ENCODE measurements at regions not wholly inside any gene's neighbourhood (a gene's known extent, or its start where the extent isn't known, plus 50 kb on each side); places are given as distances from the start of the nearest gene placed in this dataset.

- TF ChIP-seq POLR2A (IDR thresholded peaks at IDR 0.05; ENCODE audit: low read depth, low read length) (no peak), TAF1 (IDR thresholded peaks at IDR 0.05; ENCODE audit: low read depth, low read length) (no peak), POLR2AphosphoS5 (IDR thresholded peaks at IDR 0.05; ENCODE audit: low read depth, low read length) (no peak), SPI1 (IDR thresholded peaks at IDR 0.05; ENCODE audit: low read depth, low read length) (no peak), POU2F2 (IDR thresholded peaks at IDR 0.05; ENCODE audit: low read depth, low read length) (no peak)
These were observed 711.6 kb upstream of the LRRC4C start for GRCh38 chr11:42171046-42171445.

Measured in GM12891 (cell line).